DMS 273 treated with DMSO at 0.1 percent for 48 hours (cell line): ENCODE measurements at regions not wholly inside any gene's neighbourhood (a gene's known extent, or its start where the extent isn't known, plus 50 kb on each side); places are given as distances from the start of the nearest gene placed in this dataset.

ENCODE experiments used
- DNase-seq: peaks from one replicate; lab custom pipeline; 2025; lab: John Stamatoyannopoulos, UW

DNA sequence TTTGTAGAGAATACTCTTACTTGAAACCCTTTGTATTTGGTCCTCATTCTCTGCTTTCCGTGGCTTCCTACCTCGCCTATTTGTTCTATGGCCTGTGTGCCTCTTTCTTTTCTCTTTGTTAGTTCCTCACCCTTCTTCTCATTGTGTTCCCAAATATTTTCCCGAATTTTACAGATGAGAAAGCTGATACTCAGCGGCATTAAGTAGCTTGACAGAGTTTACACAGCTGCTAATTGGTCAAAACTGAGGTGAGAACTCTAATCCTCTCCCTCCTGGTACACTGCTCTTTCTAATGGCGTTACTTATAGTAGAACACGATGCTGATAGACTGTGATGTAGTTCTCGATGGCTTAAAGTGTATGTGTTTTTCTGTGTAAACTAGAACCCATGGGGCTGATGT is 80.7 kb upstream of the HDAC9 start:
- no peak for DNase-seq

- DNase-seq, result no peak
Observed at GRCh38 chr7:18416988-18417387, 78.6 kb upstream of the HDAC9 start.

GRCh38 chr7:18419456-18419855 is 76.1 kb upstream of the HDAC9 start:
- DNase-seq, result no peak

DNA sequence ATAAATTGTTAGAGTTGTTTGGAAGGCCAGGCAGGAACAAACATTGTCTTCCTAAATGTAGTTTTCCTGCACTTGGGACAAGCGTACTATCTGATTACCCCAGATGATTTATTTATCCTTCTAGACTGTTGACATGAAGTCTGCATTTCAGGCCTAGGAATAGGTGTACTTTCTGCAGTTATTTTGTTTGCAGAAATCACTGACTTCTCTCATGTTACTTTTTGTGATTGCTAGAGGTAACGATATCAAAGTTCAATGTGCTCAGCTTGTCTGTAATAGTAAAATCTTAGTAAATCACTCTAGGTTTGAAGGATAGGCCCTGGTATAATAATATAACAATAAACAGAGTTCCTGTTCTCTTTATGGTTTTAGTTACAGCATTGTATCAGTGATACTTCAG is 75.4 kb upstream of the HDAC9 start:
- no peak for DNase-seq

- no peak for DNase-seq
Observed at GRCh38 chr7:18420748-18421147, 74.8 kb upstream of the HDAC9 start.

DNA sequence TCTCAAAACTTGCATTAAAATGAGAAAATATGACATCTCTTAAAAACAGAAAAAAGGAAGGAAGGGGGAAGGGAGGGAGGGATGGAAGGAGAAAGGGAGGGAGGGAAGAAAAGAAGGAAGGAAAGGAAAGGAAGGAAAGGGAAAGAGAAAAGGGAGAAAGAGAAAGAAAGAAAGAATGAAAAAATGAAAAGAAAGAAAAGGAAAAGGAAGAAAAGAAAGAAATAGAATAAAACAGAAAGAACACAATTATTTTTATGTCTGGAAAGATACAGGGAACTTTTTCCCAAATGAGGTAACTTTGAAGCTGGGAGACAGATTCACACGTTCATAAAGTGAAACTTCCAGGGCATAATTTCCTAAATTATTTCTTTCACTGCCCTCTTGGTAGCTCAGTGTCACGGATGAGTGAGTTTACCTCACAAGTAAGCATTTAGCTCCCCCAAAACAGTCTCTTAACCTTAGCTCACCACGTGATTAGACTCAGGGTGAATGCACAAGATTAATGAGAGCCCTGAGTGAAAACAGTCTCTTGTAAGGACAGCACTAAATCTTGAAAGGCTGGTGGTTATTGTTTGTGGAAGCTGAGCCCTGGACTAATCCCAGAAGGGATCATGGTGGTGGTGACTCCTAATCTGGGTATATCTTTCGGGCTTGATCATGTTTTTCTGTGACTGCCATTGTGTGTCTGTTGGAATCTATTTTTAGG is 74.1 kb upstream of the HDAC9 start:
- no peak for DNase-seq

DNA sequence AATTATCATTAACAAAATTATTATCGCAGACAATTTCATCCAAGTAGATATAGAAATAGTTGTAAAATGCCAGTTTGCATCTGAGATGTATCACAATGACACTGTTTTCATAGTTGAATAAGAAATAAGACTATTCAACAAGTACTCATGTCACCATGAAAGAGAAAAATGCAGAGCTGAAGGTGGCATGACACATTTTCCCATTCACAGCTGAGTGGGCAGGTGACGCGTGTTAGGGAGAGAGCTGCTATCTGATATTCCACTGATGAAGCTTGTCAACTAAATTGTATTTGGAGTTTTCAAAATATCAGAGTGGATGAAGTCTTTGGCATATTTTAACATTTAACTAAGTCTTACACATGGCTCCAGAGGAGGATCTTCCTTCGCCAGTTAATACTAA is 70.3 kb upstream of the HDAC9 start:
- no peak for DNase-seq

- no peak for DNase-seq
Observed at GRCh38 chr7:18425838-18426445, 69.6 kb upstream of the HDAC9 start.

- no peak for DNase-seq
Observed at GRCh38 chr7:18426564-18427226, 68.9 kb upstream of the HDAC9 start.

- no peak for DNase-seq
Observed at GRCh38 chr7:18429547-18429946, 66.0 kb upstream of the HDAC9 start.

GRCh38 chr7:18430810-18431209 is 64.7 kb upstream of the HDAC9 start:
- no peak for DNase-seq

- DNase-seq, result no peak
Observed at GRCh38 chr7:18434171-18434570, 61.4 kb upstream of the HDAC9 start.

DNA sequence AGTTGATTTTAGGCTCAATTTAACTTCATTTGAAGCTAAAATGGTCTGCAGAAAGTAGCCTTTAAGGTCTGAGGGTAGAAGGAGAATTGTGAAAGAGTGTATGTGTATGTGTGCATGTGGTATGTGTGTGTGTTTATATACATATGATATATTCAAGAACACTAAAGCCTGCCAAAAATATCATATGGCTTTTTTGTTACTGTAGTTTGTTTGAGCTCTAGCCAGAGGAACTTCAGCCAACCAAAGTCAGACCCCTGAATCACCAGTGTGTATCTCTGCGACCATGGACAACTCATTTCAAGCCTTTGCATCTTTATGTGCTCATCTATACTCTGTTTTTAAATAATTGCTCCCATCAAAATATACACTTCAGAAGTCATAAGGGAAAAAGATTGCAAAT is 58.4 kb upstream of the HDAC9 start:
- DNase-seq, result no peak

DNA sequence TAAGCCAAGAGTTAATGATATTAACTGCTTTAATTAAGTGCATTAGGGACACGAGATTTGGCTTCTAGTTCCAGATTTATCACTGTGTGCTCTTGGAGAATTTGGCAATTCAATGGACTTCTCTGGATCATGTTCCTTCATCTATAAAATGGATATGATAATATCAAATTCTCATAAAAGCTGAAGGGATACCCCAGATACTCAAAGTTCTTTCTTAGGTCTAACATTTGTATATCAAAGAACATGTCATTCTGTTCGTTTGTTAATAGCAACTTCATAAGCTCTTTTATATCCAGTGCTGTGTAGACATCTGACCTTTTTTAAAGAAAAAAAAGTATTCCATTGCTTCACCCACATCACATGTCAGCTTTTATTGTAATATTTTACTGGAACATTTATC is 54.6 kb upstream of the HDAC9 start:
- DNase-seq, result no peak

GRCh38 chr7:18444826-18445225 is 50.7 kb upstream of the HDAC9 start:
- no peak for DNase-seq

DNA sequence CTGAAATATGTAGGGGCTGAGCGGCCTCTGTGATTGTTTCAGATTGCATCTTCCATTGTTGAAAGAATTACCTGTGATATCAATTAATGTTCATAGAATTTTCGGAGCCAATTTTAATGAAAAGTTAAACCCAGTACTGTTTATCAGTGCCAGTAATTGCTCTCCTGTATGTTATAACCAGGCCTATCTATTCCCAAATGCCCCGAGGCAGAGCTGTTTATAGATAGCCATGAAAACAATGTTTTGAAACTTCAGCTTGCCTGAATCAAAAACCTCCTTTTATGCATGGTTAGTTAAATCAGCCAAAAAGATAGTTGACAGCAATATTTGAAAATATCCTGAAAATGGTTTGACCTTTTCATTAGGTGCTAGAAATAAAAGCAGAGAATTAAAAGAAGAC is 50.1 kb upstream of the HDAC9 start:
- no peak for DNase-seq
